HG03378 (cell line): ENCODE measurements at regions not wholly inside any gene's neighbourhood (a gene's known extent, or its start where the extent isn't known, plus 50 kb on each side); places are given as distances from the start of the nearest gene placed in this dataset.
"Not testable (repeated sequence)": the region's sequence is repeated elsewhere in the genome, so short reads cannot be mapped to it uniquely, and the experiment has no call there.

ENCODE experiments used
- ATAC-seq: cut with Tn5 transposase; IDR thresholded peaks from one replicate; pipeline ENCODE4 v1.9.1; 2021; ENCODE audit warnings: mild to moderate bottlenecking, moderate library complexity; ENCODE audit not compliant: unreplicated experiment

GRCh38 chr9:96133321-96134021, 168.5 kb downstream of the HSD17B3 start:
- no peak for ATAC-seq

DNA sequence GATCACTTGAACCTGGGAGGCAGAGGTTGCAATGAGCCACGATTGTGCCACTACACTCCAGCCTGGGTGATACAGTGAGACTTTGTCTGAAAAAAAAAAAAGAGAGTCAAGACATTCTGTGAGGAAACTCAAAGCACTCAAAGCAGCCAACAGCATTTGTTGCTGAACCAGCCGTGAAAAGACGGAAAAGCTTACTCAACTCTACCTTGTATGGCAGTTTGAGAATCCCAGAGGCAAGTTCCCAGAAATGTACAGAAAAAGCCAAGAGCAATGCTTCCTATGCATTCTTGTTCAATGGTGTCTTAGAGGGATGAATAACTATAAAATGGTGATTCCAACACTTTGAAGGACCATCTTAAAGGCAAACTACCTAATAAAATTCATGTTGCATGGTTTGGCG, 170.2 kb downstream of the HSD17B3 start:
- no peak for ATAC-seq

DNA sequence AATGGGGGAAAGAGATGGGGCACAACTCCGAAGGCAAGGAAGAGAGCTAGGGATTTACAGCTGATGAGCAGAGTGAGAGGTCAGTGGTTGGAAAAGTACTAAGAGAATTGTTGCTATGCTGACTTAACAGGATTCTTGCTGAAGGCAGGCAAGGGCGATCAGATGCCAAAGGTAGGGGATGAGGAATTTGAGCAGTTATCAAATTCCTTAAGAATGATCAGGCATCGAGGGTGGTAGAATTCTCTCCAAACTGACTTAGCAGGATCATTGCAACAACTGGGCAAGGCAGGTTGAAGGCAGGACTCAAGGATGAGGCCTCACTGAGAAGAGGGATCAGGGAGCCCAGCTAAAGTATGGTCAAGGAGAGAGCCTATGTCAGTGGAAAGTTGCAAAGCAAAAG, 171.0 kb downstream of the HSD17B3 start:
- no peak for ATAC-seq

DNA sequence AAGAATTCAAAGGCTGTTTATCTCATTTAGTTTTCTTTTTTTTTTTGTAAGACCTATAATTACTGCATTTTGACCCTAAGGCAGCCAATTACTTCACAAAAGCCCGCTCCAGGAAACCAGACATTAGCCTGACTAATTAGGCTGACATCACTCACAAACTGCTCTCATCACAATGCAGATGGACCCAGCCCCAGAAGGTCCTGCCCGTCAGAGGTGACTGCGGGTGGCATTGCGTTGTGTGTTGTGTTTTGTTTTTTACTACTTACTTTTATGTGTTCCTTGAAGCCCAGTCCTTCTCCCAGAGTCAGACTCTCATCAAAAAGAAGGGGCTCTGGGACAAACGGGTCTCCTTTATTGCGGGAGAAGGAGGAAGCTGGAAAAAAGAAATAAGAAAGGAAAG, 172.2 kb downstream of the HSD17B3 start:
- no peak for ATAC-seq

- ATAC-seq: no peak
Observed at GRCh38 chr9:96128880-96129279, 173.1 kb downstream of the HSD17B3 start.

DNA sequence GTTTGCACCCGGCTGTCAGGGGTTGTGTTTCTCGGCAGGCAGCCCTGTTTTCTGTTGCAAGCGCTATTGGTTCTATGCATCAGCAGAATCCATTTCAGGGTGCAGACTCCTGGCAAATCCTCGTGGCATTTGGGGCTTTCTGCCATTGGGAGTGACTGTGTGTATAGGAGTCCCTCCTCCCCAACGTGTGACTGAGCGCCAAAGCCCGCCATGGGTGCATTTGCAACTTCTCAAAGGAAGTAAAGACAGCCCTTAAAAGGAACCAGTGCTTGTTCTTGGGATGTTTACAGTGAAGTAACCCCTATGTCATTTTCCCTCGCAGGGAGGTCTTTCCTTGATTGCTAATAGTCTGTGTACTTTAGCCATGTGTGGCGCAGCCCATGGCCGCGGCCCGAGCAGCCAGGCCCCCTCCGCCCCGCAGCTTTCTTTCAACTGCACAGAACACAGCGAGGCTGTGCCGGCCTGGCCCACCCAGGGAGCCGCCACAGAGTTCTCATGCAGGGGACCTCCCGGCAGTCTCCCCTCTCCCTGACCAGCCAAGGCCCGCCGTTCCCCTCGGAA, 175.6 kb downstream of the HSD17B3 start:
- ATAC-seq: no peak

DNA sequence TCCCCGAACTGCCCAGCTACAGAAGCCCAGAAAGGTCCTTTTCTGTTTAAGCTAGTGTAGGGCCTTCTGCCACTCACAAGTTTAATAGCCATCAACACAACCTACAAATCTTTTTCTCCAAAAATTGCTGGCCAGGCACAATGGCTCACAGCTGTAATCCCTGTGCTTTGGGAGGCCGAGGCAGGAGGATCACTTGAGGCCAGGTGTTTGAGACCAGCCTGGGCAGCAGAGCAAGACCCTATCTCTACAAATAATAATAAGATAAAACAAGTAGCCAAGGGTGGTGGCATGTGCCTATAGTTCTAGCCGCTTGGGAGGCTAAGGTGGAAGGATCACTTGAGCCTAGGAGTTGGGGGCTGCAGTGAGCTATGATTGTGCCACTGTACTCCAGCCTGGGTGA, 176.4 kb downstream of the HSD17B3 start:
- no peak for ATAC-seq

GRCh38 chr9:96122751-96123150, 179.2 kb downstream of the HSD17B3 start:
- ATAC-seq: no peak

DNA sequence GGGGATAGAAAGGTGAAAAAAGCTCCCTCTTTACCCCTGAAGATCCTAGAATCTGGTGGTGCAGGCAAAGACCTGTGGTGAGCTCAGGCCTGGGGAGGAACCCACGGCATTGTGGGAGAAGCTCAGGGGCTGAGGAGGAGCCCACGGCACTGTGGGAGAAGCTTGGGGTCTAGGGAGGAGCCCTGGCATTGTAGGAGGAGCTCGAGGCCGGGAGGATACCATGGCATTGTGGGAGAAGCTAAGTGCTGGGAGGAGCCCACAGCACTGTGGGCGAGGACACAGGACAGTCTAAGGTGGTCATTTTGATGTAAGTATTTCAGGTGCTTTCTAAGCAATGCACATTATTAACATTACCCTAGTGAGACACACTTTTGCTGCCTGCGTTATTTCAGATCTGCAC, 179.7 kb downstream of the HSD17B3 start:
- no peak for ATAC-seq

DNA sequence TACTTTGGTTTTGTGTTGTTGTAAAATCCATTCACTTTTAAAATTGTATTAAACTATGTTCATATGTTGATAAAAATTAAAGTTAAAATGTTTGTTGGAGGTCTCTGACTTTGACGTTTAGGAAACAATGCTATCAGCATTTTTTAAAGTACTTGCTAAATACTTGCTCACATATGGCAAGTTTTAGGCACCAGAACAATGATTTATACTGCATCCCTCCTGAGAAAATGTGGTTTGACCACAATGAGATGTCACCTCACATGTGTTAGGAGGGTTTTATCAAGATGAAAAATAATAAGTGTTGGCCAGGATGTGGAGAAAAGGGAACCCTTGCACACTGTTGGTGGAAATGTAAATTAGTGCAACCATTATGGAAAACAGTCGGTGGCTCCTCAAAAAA, 180.8 kb downstream of the HSD17B3 start:
- no peak for ATAC-seq

DNA sequence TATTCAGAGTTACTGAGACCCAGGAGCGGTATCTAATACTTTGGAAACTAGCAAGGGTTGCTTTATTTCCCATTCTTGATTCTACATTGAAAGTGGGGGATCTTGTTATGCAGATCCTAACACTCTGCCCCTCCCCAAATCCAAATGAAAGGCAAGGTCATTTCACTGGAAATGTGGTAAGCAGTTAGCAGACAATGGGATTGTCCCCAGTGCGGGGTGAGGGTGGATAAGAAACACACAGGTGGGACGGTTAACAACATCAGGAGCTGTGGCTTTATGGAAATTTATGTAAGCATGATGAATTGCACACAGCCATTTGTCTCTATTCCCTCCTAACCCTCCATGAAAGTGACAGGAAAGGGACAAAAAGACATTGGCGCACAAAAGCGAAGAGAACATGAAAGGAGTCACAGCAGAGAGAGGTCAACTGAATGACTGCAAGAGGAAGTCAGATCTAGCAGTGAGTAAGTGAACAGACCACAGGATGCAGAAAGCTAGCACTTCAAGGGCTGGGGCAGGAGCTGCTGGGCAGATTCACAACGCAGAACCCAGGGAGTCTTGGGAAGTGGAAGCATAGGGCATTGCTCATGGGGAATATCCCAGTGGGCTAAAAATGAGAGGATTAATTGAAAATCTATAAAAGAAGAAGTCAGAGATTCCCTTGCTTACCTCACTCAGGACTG, 184.4 kb downstream of the HSD17B3 start:
- no peak for ATAC-seq

- no peak for ATAC-seq
Observed at GRCh38 chr9:96116275-96117064, 185.5 kb downstream of the HSD17B3 start.

GRCh38 chr9:96115836-96116235, 186.1 kb downstream of the HSD17B3 start:
- ATAC-seq: no peak

DNA sequence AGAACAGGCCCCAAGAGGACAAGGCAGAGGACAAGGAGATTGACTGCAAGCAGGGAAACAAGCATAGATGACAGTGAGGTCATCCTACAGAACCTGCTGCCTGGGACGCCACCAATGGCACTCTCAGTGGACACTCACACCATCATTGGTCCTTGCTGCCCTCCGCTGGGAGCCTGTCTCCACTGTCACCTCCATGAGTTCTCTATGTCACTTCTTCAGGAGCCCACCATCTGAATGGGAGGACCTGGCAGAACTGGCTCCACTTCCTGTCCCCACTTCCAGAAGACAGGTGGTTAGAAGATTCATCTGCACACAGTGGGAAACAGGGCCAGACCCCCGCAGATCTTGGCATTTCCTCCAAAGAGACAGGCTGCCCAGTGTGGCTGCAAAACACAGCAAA, 188.9 kb downstream of the HSD17B3 start:
- ATAC-seq: no peak

- no peak for ATAC-seq
Observed at GRCh38 chr9:96109680-96110351, 192.2 kb downstream of the HSD17B3 start.

GRCh38 chr9:96108691-96109380, 193.1 kb downstream of the HSD17B3 start:
- no peak for ATAC-seq

GRCh38 chr9:96107436-96107835, 194.5 kb downstream of the HSD17B3 start:
- no peak for ATAC-seq

DNA sequence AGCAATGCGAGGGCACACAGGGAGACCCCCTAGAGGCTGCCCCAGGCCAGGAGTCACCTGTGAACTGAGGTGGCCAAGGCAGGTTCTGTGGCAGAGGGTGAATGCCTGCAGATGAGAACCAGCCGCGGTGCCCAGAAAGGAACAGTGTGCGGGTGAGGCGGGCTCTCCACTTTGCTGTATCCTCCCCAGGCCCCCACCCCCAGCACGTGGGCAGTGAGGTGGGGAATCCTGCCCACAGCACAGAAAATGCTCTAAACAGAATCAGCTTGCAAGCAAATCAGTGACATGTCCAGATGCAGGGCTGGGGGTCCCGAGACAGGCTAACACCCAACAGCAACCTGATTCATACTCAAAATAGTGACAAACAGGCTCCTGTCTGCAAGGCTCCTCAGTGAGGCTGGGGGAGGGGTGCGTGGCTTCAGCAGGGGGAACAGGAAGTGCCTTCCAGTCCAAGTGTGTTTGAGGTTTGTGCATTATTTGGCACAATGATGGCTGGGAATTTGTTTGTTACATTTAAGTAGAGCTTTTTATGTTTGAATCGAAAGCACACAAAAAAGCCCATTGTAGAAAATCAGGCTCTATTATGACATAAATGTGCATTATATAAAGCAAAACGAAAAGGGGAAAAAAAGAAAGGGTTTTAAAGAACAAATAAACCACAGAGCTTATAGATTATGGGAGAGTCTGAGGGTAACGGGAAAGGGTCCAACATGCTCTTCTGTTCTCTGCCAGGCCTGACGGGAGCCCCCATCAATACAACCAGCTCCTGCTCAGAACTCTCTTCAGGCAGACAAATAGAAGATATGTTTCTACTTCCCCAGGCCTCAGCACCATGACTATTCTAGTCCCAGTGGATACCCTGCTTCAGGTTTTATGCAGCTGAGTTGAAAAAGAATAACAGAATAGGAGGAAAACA, 201.3 kb downstream of the HSD17B3 start:
- no peak for ATAC-seq

DNA sequence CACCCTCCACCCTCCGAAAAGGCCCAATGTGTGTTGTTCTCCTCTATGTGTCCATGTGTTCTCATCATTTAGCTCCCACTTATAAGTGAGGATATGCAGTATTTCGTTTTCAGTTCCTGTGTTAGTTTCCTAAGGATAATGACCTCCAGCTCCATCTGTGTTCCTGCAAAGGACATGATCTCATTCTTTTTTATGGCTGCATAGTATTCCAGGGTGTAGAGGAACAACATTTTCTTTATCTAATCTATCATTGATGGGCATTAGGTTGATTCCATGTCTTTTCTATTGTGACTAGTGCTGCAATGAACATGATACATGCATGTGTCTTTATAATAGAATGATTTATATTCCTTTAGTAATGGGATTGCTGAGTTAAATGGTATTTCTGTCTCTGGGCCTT, 211.3 kb downstream of the HSD17B3 start:
- not testable (repeated sequence) for ATAC-seq
